ENCODE measurements at regions not wholly inside any gene's neighbourhood (a gene's known extent, or its start where the extent isn't known, plus 50 kb on each side); places are given as distances from the start of the nearest gene placed in this dataset.
"Not testable (repeated sequence)": the region's sequence is repeated elsewhere in the genome, so short reads cannot be mapped to it uniquely, and the experiment has no call there.

DNA sequence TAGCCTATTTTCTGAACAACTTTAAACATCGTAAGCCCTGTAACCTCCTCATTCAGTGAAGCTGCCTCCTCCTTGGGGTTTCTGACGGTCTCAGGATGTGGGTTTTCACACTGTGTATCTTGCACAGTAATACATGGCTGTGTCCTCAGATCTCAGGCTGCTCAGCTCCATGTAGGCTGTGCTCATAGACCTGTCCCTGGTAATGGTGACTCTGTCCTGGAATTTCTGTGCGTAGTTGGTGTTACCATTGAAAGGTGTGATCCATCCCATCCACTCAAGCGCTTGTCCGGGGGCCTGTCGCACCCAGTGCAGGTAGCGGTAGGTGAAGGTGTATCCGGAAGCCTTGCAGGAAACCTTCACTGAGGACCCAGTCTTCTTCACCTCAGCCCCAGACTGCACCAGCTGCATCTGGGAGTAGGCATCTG, 980.5 kb downstream of the TMEM121 start:
- no peak overlapping the region for H2AFZ ChIP-seq (ENCODE audit: low read depth, low read length)
- no peaks in the 10 kb centered on the region for H3K9me3 ChIP-seq (ENCODE audit: low read length)
- no peaks in the 10 kb centered on the region for H3K4me1 ChIP-seq (ENCODE audit: insufficient read depth, low read length)

GRCh38 chr14:106507354-106507753, 981.0 kb downstream of the TMEM121 start:
- no peaks in the 10 kb centered on the region for H3K36me3 ChIP-seq (ENCODE audit: insufficient read depth, low read length)
- no peaks in the 10 kb centered on the region for H3K9me3 ChIP-seq (ENCODE audit: low read length)
- H3K4me1 ChIP-seq (ENCODE audit: insufficient read depth, low read length) = no peaks in the 10 kb centered on the region
- no peaks in the 10 kb centered on the region for H3K27me3 ChIP-seq (ENCODE audit: insufficient read depth, low read length)
- no peak overlapping the region for H3K4me3 ChIP-seq (ENCODE audit: low read length)
- H2AFZ ChIP-seq (ENCODE audit: low read depth, low read length) = no peak overlapping the region

More for the DNA sequence above, 980.5 kb downstream of the TMEM121 start:
- H3K4me3 ChIP-seq (ENCODE audit: low read length) = no peak overlapping the region
- no peaks in the 10 kb centered on the region for H3K36me3 ChIP-seq (ENCODE audit: insufficient read depth, low read length)
- no peaks in the 10 kb centered on the region for H3K27me3 ChIP-seq (ENCODE audit: insufficient read depth, low read length)

DNA sequence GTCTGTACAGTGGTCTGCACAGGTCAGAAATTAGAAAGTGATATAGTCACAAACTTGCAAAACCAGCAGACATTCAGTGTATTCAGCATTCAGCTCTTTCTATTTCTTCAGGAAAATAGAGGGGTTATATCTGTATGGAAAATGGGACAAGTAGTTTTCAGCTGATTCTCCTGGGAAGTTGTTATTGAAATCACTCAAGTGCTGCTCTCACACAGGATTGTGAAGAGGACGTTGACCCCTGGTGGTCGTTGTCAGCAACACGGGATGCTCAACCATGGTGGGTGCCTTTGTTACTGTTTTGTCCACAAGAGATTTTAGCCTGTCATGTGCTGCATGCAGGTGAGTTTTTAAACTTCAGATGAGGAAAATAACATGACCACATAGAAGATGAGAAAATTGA, 981.8 kb downstream of the TMEM121 start:
- H3K27me3 ChIP-seq (ENCODE audit: insufficient read depth, low read length) = no peaks in the 10 kb centered on the region
- H3K36me3 ChIP-seq (ENCODE audit: insufficient read depth, low read length) = no peaks in the 10 kb centered on the region
- no peaks in the 10 kb centered on the region for H3K9me3 ChIP-seq (ENCODE audit: low read length)
- no peak overlapping the region for H3K4me3 ChIP-seq (ENCODE audit: low read length)
- no peak overlapping the region for H2AFZ ChIP-seq (ENCODE audit: low read depth, low read length)
- no peaks in the 10 kb centered on the region for H3K4me1 ChIP-seq (ENCODE audit: insufficient read depth, low read length)

- Histone ChIP-seq H3K9me3 (ENCODE audit: low read length) (no peaks in the 10 kb centered on the region), H3K4me1 (ENCODE audit: insufficient read depth, low read length) (no peaks in the 10 kb centered on the region), H3K4me3 (ENCODE audit: low read length) (no peak overlapping the region)
These were observed 982.8 kb downstream of the TMEM121 start for GRCh38 chr14:106509176-106509575.

GRCh38 chr14:106509807-106510206, 983.4 kb downstream of the TMEM121 start:
- Histone ChIP-seq H3K36me3 (ENCODE audit: insufficient read depth, low read length) (no peaks in the 10 kb centered on the region), H3K4me3 (ENCODE audit: low read length) (no peak overlapping the region), H3K9me3 (ENCODE audit: low read length) (no peaks in the 10 kb centered on the region), H3K4me1 (ENCODE audit: insufficient read depth, low read length) (no peaks in the 10 kb centered on the region), H2AFZ (ENCODE audit: low read depth, low read length) (no peak overlapping the region), H3K27me3 (ENCODE audit: insufficient read depth, low read length) (no peaks in the 10 kb centered on the region)

More at GRCh38 chr14:106509176-106509575, 982.8 kb downstream of the TMEM121 start:
- Histone ChIP-seq H3K36me3 (ENCODE audit: insufficient read depth, low read length) (no peaks in the 10 kb centered on the region), H3K27me3 (ENCODE audit: insufficient read depth, low read length) (no peaks in the 10 kb centered on the region), H2AFZ (ENCODE audit: low read depth, low read length) (no peak overlapping the region)

DNA sequence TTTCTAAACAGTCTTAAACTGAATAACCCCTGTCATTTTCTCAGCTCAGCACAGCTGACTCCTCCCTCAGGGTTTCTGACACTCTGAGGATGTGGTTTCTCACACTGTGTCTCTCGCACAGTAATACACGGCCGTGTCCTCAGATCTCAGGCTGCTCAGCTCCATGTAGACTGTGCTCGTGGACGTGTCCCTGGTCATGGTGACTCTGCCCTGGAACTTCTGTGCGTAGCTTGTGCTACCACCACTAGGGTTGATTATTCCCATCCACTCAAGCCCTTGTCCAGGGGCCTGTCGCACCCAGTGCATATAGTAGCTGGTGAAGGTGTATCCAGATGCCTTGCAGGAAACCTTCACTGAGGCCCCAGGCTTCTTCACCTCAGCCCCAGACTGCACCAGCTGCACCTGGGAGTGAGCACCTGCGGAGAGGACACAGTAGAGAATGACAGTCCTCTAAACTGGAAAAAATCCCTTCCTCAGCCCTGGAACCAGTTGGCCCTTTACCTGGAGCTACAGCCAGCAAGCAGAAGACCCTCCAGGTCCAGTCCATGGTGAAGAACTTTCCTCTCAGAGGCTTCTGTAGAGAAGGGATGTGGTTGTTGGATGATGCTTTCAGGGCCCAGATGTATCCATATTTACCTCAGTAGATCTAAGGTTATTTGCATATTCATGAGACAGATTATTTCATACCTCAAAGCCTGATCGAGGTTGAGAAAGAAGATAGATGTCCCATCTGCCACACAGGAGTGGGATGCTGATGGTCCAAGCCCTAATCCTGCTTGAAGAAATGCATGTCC, 984.8 kb downstream of the TMEM121 start:
- Histone ChIP-seq H3K36me3 (ENCODE audit: insufficient read depth, low read length) (no peaks in the 10 kb centered on the region), H3K9me3 (ENCODE audit: low read length) (no peaks in the 10 kb centered on the region), H3K4me1 (ENCODE audit: insufficient read depth, low read length) (no peaks in the 10 kb centered on the region), H2AFZ (ENCODE audit: low read depth, low read length) (no peak overlapping the region), H3K27me3 (ENCODE audit: insufficient read depth, low read length) (no peaks in the 10 kb centered on the region), H3K4me3 (ENCODE audit: low read length) (no peak overlapping the region)

DNA sequence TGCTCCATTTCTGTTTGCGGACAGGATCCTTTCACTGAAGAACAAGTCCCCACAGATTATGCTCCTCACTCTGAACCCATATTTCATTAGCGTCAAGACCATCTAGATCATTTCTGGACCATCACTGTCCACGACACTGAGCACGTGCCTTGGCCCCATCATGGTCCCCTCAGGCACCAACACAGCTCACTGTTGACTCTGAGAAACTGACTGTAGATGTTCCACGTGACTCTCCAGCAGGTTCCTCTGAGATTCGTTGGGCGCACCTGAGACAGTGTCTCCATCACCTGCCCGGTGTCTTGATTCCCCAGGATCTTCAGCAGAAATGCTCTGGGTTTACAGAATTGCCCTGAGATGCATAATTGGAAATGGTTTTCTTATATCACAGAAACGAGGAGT, 985.4 kb downstream of the TMEM121 start:
- H3K27me3 ChIP-seq (ENCODE audit: insufficient read depth, low read length) = no peaks in the 10 kb centered on the region
- H3K4me1 ChIP-seq (ENCODE audit: insufficient read depth, low read length) = no peaks in the 10 kb centered on the region
- no peak overlapping the region for H2AFZ ChIP-seq (ENCODE audit: low read depth, low read length)
- no peak overlapping the region for H3K4me3 ChIP-seq (ENCODE audit: low read length)
- H3K36me3 ChIP-seq (ENCODE audit: insufficient read depth, low read length) = no peaks in the 10 kb centered on the region
- no peaks in the 10 kb centered on the region for H3K9me3 ChIP-seq (ENCODE audit: low read length)

GRCh38 chr14:106513302-106513701, 986.9 kb downstream of the TMEM121 start:
- Histone ChIP-seq H3K27me3 (ENCODE audit: insufficient read depth, low read length) (no peaks in the 10 kb centered on the region), H3K4me3 (ENCODE audit: low read length) (no peak overlapping the region), H3K36me3 (ENCODE audit: insufficient read depth, low read length) (no peaks in the 10 kb centered on the region), H3K4me1 (ENCODE audit: insufficient read depth, low read length) (no peaks in the 10 kb centered on the region), H2AFZ (ENCODE audit: low read depth, low read length) (no peak overlapping the region), H3K9me3 (ENCODE audit: low read length) (no peaks in the 10 kb centered on the region)

DNA sequence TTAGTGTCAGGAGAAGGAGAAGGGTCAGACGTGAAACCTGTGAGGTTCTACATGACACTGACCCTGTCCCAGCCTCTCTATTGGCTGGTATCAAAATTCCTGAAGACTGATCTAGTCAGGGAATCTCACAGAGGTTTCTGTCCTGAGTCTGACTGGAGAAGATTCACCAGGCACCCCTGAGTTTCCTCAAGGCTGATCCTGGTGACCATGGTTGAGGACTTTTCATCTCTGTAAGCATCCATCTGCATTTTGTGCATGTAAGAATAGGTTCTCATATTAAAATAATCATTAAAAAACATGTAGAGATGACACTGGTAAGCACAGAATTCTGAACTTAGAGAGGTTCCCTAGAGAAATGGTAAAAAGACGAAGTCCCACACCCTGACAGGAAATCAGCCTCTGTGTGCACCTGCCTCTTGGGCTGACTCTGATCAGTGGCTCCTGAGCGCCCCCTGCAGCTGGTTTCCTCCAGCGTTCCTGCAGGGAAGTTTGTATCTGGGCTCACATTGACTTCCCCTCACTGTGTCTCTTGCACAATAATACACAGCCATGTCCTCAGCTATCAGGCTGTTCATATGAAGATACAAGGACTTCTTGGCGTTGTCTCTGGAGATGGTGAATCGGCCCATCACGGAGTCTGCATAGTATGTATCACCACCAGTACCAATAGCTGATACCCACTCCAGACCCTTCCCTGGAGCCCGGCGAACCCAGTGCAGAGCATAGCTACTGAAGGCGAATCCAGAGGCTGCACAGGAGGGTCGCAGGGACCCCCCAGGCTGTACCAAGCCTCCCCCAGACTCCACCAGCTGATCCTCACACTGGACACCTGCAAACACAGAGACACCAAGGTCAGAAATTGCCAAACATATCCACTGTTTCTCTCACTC, 991.9 kb downstream of the TMEM121 start:
- H3K9me3 ChIP-seq (ENCODE audit: low read length) = no peaks in the 10 kb centered on the region
- H3K27me3 ChIP-seq (ENCODE audit: insufficient read depth, low read length) = peaks cover under 1% of the 10 kb centered on the region
- no peaks in the 10 kb centered on the region for H3K36me3 ChIP-seq (ENCODE audit: insufficient read depth, low read length)
- H3K4me1 ChIP-seq (ENCODE audit: insufficient read depth, low read length) = no peaks in the 10 kb centered on the region
- H3K4me3 ChIP-seq (ENCODE audit: low read length) = no peak overlapping the region
- no peak overlapping the region for H2AFZ ChIP-seq (ENCODE audit: low read depth, low read length)

DNA sequence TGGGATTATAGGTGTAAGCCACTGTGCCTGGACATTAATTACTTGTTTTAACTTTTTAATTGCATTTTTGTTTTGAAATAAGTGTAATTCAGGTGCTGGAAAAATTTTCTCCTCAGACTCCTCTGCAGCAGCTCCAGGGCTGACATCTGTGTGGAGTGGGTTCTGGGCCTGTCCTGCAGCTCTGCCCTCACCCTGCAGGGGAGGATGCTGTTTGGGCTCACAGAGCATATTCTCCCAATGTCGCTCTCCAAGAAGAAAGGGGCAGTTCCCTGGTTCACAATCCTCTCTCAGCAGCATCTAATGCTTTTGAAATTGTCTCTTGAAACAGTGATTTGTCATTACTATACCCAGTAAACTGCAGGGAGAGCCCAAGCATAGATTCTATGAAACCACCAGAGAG, 995.7 kb downstream of the TMEM121 start:
- not testable (repeated sequence) for H2AFZ ChIP-seq (ENCODE audit: low read depth, low read length); H3K4me1 ChIP-seq (ENCODE audit: insufficient read depth, low read length); H3K36me3 ChIP-seq (ENCODE audit: insufficient read depth, low read length); H3K27me3 ChIP-seq (ENCODE audit: insufficient read depth, low read length); H3K9me3 ChIP-seq (ENCODE audit: low read length); H3K4me3 ChIP-seq (ENCODE audit: low read length)

- Histone ChIP-seq H3K27me3 (ENCODE audit: insufficient read depth, low read length) (peaks cover 3% of the 10 kb centered on the region), H3K4me1 (ENCODE audit: insufficient read depth, low read length) (no peaks in the 10 kb centered on the region), H3K9me3 (ENCODE audit: low read length) (no peaks in the 10 kb centered on the region), H3K36me3 (ENCODE audit: insufficient read depth, low read length) (no peaks in the 10 kb centered on the region), H3K4me3 (ENCODE audit: low read length) (no peak overlapping the region), H2AFZ (ENCODE audit: low read depth, low read length) (no peak overlapping the region)
These were observed 996.6 kb downstream of the TMEM121 start for GRCh38 chr14:106522990-106523389.

- H3K4me1 ChIP-seq (ENCODE audit: insufficient read depth, low read length) = no peaks in the 10 kb centered on the region
- no peaks in the 10 kb centered on the region for H3K9me3 ChIP-seq (ENCODE audit: low read length)
- H3K36me3 ChIP-seq (ENCODE audit: insufficient read depth, low read length) = no peaks in the 10 kb centered on the region
- H3K27me3 ChIP-seq (ENCODE audit: insufficient read depth, low read length) = no peaks in the 10 kb centered on the region
- H2AFZ ChIP-seq (ENCODE audit: low read depth, low read length) = no peak overlapping the region
- H3K4me3 ChIP-seq (ENCODE audit: low read length) = no peak overlapping the region
These were observed 1002.3 kb downstream of the TMEM121 start for GRCh38 chr14:106528717-106529116.

- no peak overlapping the region for H3K4me3 ChIP-seq (ENCODE audit: low read length)
- no peaks in the 10 kb centered on the region for H3K9me3 ChIP-seq (ENCODE audit: low read length)
- H3K27me3 ChIP-seq (ENCODE audit: insufficient read depth, low read length) = no peaks in the 10 kb centered on the region
These were observed 1003.6 kb downstream of the TMEM121 start for GRCh38 chr14:106530031-106530422.

More at GRCh38 chr14:106530031-106530422, 1003.6 kb downstream of the TMEM121 start:
- Histone ChIP-seq H2AFZ (ENCODE audit: low read depth, low read length) (no peak overlapping the region), H3K36me3 (ENCODE audit: insufficient read depth, low read length) (no peaks in the 10 kb centered on the region), H3K4me1 (ENCODE audit: insufficient read depth, low read length) (no peaks in the 10 kb centered on the region)

Measured in neuron (in vitro differentiated cells).